Endothelial cell of umbilical vein (primary cell): ENCODE measurements at regions not wholly inside any gene's neighbourhood (a gene's known extent, or its start where the extent isn't known, plus 50 kb on each side); places are given as distances from the start of the nearest gene placed in this dataset.

ENCODE experiments used
- BruUV-seq: library from RNA; stranded (reverse); fragments of 400-500 nt; replicated peaks from 2 replicates; lab custom pipeline; 2021; lab: Mats Ljungman, UMichigan
- CTCF ChIA-PET: fragments of 300-600, 350-600 bp; sonication (Branson Sonifier 250); formaldehyde crosslinking; loops from one replicate; lab custom pipeline; 2021; ENCODE audit warnings: antibody characterized with exemption, inconsistent platforms; lab: Charles Lee
- POLR2A ChIA-PET: fragments of 300-600, 350-600 bp; sonication (Branson Sonifier 250); formaldehyde crosslinking; loops from one replicate; lab custom pipeline; 2021; ENCODE audit warnings: antibody characterized with exemption, inconsistent platforms; lab: Charles Lee
- DNase-seq: peaks from one replicate; pipeline ENCODE4 v3.0.0-alpha.2; 2011; ENCODE audit warnings: low read depth, low spot score
- FAIRE-seq: peaks from 2 replicates; lab custom pipeline; 2011; peaks lifted over from hg19 to GRCh38; lab: Jason Lieb, UNC
- H2AFZ ChIP-seq: 2 replicates; pipeline ENCODE4 v1.6.0; 2012; ENCODE audit warnings: low read depth, low read length, control low read depth, inconsistent platforms
- H3K27ac ChIP-seq: 2 replicates; pipeline ENCODE4 v1.5.1; 2011; ENCODE audit warnings: low read depth, mild to moderate bottlenecking, control low read depth, low read length, moderate library complexity; ENCODE audit not compliant: insufficient read depth
- H3K27me3 ChIP-seq, 2 experiments: 2 replicates each; pipeline versions ENCODE4 v1.6.0 to v1.6.1; 2011; ENCODE audit warnings: low read length in 2 of 2, mixed read lengths in 1 of 2; ENCODE audit not compliant: control insufficient read depth in 2 of 2, insufficient read depth in 2 of 2
- H3K36me3 ChIP-seq, 2 experiments: 2 replicates in 1 of 2; 3 replicates in 1 of 2; pipeline ENCODE4 v1.5.1; 2011; ENCODE audit warnings: low read length in 2 of 2, mild to moderate bottlenecking in 1 of 2, moderate library complexity in 1 of 2; ENCODE audit not compliant: control insufficient read depth in 2 of 2, insufficient read depth in 2 of 2; ENCODE audit errors: extremely low read depth in 1 of 2
- H3K4me1 ChIP-seq: 3 replicates; pipeline ENCODE4 v1.5.1; 2011; ENCODE audit warnings: mild to moderate bottlenecking, low read length; ENCODE audit not compliant: control insufficient read depth, insufficient read depth; ENCODE audit errors: extremely low read depth
- H3K4me2 ChIP-seq: 2 replicates; pipeline ENCODE4 v1.6.1; 2011; ENCODE audit warnings: low read length, control low read depth, mixed read lengths; ENCODE audit not compliant: insufficient read depth
- H3K4me3 ChIP-seq, 3 experiments: fragments of 200-600 bp in 1 of 3; sonication (generic), shearing (Covaris generic) in 1 of 3; replicated peaks in 1 of 3; 2 replicates each; pipeline ENCODE4 v1.5.1; 2011 to 2016; ENCODE audit warnings: control low read depth in 3 of 3, low read length in 3 of 3, mild to moderate bottlenecking in 2 of 3, inconsistent platforms in 1 of 3, low read depth in 1 of 3, moderate library complexity in 1 of 3; ENCODE audit not compliant: insufficient read depth in 1 of 3
- H3K79me2 ChIP-seq: 2 replicates; pipeline ENCODE4 v1.6.0; 2012; ENCODE audit warnings: low read length, inconsistent platforms; ENCODE audit not compliant: control insufficient read depth, insufficient read depth
- H3K9ac ChIP-seq: replicated peaks from 2 replicates; pipeline ENCODE3; 2011; ENCODE audit warnings: low read length, control low read depth; ENCODE audit not compliant: insufficient read depth; ENCODE audit errors: extremely low read depth
- H3K9me1 ChIP-seq: replicated peaks from 3 replicates; pipeline ENCODE4 v1.6.0; 2011; ENCODE audit warnings: mild to moderate bottlenecking, low read length; ENCODE audit not compliant: control insufficient read depth, insufficient read depth; ENCODE audit errors: extremely low read depth
- H3K9me3 ChIP-seq: replicated peaks from 2 replicates; pipeline ENCODE4 v1.5.1; 2012; ENCODE audit warnings: low read length, inconsistent platforms; ENCODE audit not compliant: control insufficient read depth, insufficient read depth
- H4K20me1 ChIP-seq: replicated peaks from 2 replicates; pipeline ENCODE3; 2011; ENCODE audit warnings: mild to moderate bottlenecking, low read length; ENCODE audit not compliant: control insufficient read depth, insufficient read depth; ENCODE audit errors: extremely low read depth
- EZH2 ChIP-seq: IDR thresholded peaks from 2 replicates; pipeline ENCODE4 v1.6.1; 2012; ENCODE audit warnings: borderline replicate concordance, low read depth, mild to moderate bottlenecking, moderate library complexity, low read length, inconsistent platforms; ENCODE audit not compliant: severe bottlenecking
- FOS ChIP-seq: IDR thresholded peaks from 2 replicates; pipeline ENCODE4 v1.6.1; 2011; ENCODE audit warnings: mild to moderate bottlenecking, low read length, moderate library complexity, borderline replicate concordance; ENCODE audit not compliant: insufficient read depth
- GATA2 ChIP-seq: IDR thresholded peaks from 2 replicates; pipeline ENCODE4 v1.7.0; 2011; ENCODE audit warnings: low read depth, mild to moderate bottlenecking, moderate library complexity, mixed read lengths, low read length; ENCODE audit not compliant: insufficient read length, insufficient read depth
- JUN ChIP-seq: IDR thresholded peaks from 2 replicates; pipeline ENCODE4 v1.6.1; 2011; ENCODE audit warnings: borderline replicate concordance, low read depth; ENCODE audit not compliant: insufficient read length, insufficient read depth
- MYC ChIP-seq: IDR thresholded peaks from one replicate; pipeline ENCODE4 v1.6.1; 2011; ENCODE audit warnings: mild to moderate bottlenecking, low read depth, low read length
- POLR2A ChIP-seq: IDR thresholded peaks from 2 replicates; pipeline ENCODE4 v1.6.1; 2012; ENCODE audit warnings: low read depth, mild to moderate bottlenecking, control low read depth, low read length
- POLR2AphosphoS5 ChIP-seq: IDR thresholded peaks from 2 replicates; pipeline ENCODE4 v1.6.1; 2012; ENCODE audit warnings: low read depth, mild to moderate bottlenecking, control low read depth, low read length, moderate library complexity; ENCODE audit not compliant: insufficient read depth
- dilution Hi-C: fragments of 300-500 bp; cut with MboI; formaldehyde crosslinking; loops from one replicate; pipeline ENCODE4 v1.15.0; 2019; ENCODE audit warnings: low sequenced_read_pairs; ENCODE audit not compliant: extremely low pct_ligation_motif_present
- intact Hi-C: fragments of 100-400 bp; cut with micrococcal nuclease; formaldehyde crosslinking; loops from one replicate; pipeline ENCODE4 v1.10.0; 2022
- TF ChIP-seq, protein P1 (sequence below): IDR thresholded peaks from 2 replicates; pipeline ENCODE4 v1.6.1; 2011; ENCODE audit not compliant: insufficient read depth, insufficient read length
- TF ChIP-seq, protein P2 (sequence below), 2 donors: IDR thresholded peaks; 1 replicate in 1 of 2; 2 replicates in 1 of 2; pipeline ENCODE4 v1.5.1; 2011; ENCODE audit warnings: low read length in 2 of 2, mild to moderate bottlenecking in 2 of 2, moderate library complexity in 2 of 2, control low read depth in 1 of 2, inconsistent platforms in 1 of 2, low read depth in 1 of 2; ENCODE audit not compliant: insufficient read depth in 1 of 2; ENCODE audit errors: extremely low read depth in 1 of 2

DNA sequence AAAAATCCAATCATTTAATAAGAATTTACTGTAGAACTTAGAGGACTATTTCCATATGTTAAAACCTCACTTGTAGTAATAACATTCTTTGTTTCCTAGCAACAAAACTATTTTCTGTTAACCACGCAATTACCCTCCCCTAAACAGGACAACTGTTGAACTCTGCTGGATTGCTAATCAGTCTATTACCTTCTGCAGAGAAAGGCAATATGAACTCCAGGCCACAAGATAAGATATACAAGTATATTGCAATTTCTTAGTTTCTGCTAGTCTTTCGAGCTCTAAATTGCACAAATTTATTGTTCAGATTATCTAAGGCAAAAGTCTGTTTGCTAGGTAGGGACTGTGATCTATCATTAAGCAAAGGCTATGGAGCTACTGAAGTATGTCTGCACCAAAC is 920.1 kb upstream of the LRRN3 start:
- intact Hi-C loops, result no loop called here
- dilution Hi-C loops, result no loop called here
- no peaks in the 10 kb centered on the region for H3K9me3 ChIP-seq
- H3K9ac ChIP-seq, result no peak overlapping the region
- TF ChIP-seq, protein P1, sequence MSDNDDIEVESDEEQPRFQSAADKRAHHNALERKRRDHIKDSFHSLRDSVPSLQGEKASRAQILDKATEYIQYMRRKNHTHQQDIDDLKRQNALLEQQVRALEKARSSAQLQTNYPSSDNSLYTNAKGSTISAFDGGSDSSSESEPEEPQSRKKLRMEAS, result no peak
- no peak for TF ChIP-seq POLR2A
- no peak for TF ChIP-seq MYC
- TF ChIP-seq, protein P2, sequence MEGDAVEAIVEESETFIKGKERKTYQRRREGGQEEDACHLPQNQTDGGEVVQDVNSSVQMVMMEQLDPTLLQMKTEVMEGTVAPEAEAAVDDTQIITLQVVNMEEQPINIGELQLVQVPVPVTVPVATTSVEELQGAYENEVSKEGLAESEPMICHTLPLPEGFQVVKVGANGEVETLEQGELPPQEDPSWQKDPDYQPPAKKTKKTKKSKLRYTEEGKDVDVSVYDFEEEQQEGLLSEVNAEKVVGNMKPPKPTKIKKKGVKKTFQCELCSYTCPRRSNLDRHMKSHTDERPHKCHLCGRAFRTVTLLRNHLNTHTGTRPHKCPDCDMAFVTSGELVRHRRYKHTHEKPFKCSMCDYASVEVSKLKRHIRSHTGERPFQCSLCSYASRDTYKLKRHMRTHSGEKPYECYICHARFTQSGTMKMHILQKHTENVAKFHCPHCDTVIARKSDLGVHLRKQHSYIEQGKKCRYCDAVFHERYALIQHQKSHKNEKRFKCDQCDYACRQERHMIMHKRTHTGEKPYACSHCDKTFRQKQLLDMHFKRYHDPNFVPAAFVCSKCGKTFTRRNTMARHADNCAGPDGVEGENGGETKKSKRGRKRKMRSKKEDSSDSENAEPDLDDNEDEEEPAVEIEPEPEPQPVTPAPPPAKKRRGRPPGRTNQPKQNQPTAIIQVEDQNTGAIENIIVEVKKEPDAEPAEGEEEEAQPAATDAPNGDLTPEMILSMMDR (IDR thresholded peaks at IDR 0.05; ENCODE audit: extremely low read depth in 1 of 2, insufficient read depth in 1 of 2, low read depth in 1 of 2, low read length in 2 of 2), result no peak
- TF ChIP-seq GATA2, result no peak
- TF ChIP-seq EZH2, result no peak
- no peak for TF ChIP-seq POLR2AphosphoS5
- no peak for TF ChIP-seq JUN
- no peak for TF ChIP-seq FOS
- FAIRE-seq (no peak), DNase-seq (no peak)
- no peaks in the 10 kb centered on the region for H3K27me3 ChIP-seq
- H3K9me1 ChIP-seq, result no peaks in the 10 kb centered on the region
- H3K27ac ChIP-seq, result no peak overlapping the region
- ChIA-PET POLR2A (no interaction called here), CTCF (no interaction called here)
- no peak overlapping the region for H3K4me3 ChIP-seq
- no peaks in the 10 kb centered on the region for H3K4me1 ChIP-seq
- BruUV-seq, result no TSS peak
- H4K20me1 ChIP-seq, result no peaks in the 10 kb centered on the region
- H3K36me3 ChIP-seq, result no peaks in the 10 kb centered on the region
- no peaks in the 10 kb centered on the region for H3K79me2 ChIP-seq
- H3K4me2 ChIP-seq, result no peak overlapping the region
- no peak overlapping the region for H2AFZ ChIP-seq
